GM23338 (cell line): ENCODE measurements at regions not wholly inside any gene's neighbourhood (a gene's known extent, or its start where the extent isn't known, plus 50 kb on each side); places are given as distances from the start of the nearest gene placed in this dataset.

Source experiments
- ATAC-seq: fragments of 200-7000 bp; cut with Tn5 transposase; 3 replicates; pipeline ENCODE4 v1.9.1; 2020
- DNase-seq: peaks from one replicate; pipeline ENCODE4 v3.0.0-alpha.2; 2015; ENCODE audit warnings: low spot score
- H2AFZ ChIP-seq: fragments of 200-600 bp; sonication (generic); 2 replicates; pipeline ENCODE4 v1.8.0; 2016; ENCODE audit warnings: antibody characterized with exemption, mild to moderate bottlenecking, moderate library complexity
- H3F3A ChIP-seq: fragments of 200-600 bp; sonication (generic); replicated peaks from 2 replicates; pipeline ENCODE4 v1.8.0; 2017; ENCODE audit warnings: antibody characterized with exemption, mixed run types, low read depth
- H3K27ac ChIP-seq: fragments of 200-600 bp; sonication (generic); 2 replicates; pipeline ENCODE4 v1.6.1; 2016; ENCODE audit warnings: low read depth
- H3K27me3 ChIP-seq: fragments of 200-600 bp; sonication (generic); 2 replicates; pipeline ENCODE4 v1.8.0; 2016; ENCODE audit warnings: mild to moderate bottlenecking, mixed run types, moderate library complexity; ENCODE audit not compliant: insufficient read depth
- H3K36me3 ChIP-seq: fragments of 200-600 bp; sonication (generic); 2 replicates; pipeline ENCODE4 v1.8.0; 2016; ENCODE audit warnings: mild to moderate bottlenecking; ENCODE audit not compliant: insufficient read depth
- H3K4me1 ChIP-seq: fragments of 200-600 bp; sonication (generic); 2 replicates; pipeline ENCODE4 v1.8.0; 2016; ENCODE audit warnings: mild to moderate bottlenecking, moderate library complexity; ENCODE audit not compliant: insufficient read depth
- H3K4me2 ChIP-seq: fragments of 200-600 bp; sonication (generic); 2 replicates; pipeline ENCODE4 v1.7.1; 2017; ENCODE audit warnings: mixed run types
- H3K4me3 ChIP-seq: fragments of 200-600 bp; sonication (generic); 2 replicates; pipeline ENCODE4 v1.6.1; 2016; ENCODE audit warnings: mixed run types
- H3K79me2 ChIP-seq: fragments of 200-600 bp; sonication (generic); replicated peaks from 2 replicates; pipeline ENCODE4 v1.8.0; 2017; ENCODE audit warnings: mild to moderate bottlenecking; ENCODE audit not compliant: insufficient read depth
- H3K9me2 ChIP-seq: fragments of 200-600 bp; sonication (generic); 2 replicates; pipeline ENCODE4 v1.8.0; 2017; ENCODE audit not compliant: insufficient read depth
- H4K20me1 ChIP-seq: fragments of 200-600 bp; sonication (generic); replicated peaks from 2 replicates; pipeline ENCODE4 v1.8.0; 2017; ENCODE audit warnings: mild to moderate bottlenecking; ENCODE audit not compliant: insufficient read depth
- H3K27ac Mint-ChIP-seq: 2 replicates; pipeline ENCODE4 v1.8.0; 2020; ENCODE audit warnings: inconsistent platforms, mild to moderate bottlenecking, moderate library complexity, mixed read lengths
- H3K27me3 Mint-ChIP-seq: 3 replicates; pipeline ENCODE4 v1.8.0; 2022; ENCODE audit warnings: low read depth, mild to moderate bottlenecking, moderate library complexity, mixed read lengths, inconsistent platforms; ENCODE audit not compliant: insufficient read depth, poor library complexity
- H3K36me3 Mint-ChIP-seq: 3 replicates; pipeline ENCODE4 v1.8.0; 2021; ENCODE audit warnings: low read depth, mild to moderate bottlenecking, inconsistent platforms, moderate library complexity, mixed read lengths
- H3K4me1 Mint-ChIP-seq: 3 replicates; pipeline ENCODE4 v1.8.0; 2020; ENCODE audit warnings: mild to moderate bottlenecking, inconsistent platforms, mixed read lengths
- H3K4me3 Mint-ChIP-seq: 3 replicates; pipeline ENCODE4 v1.8.0; 2021; ENCODE audit warnings: moderate library complexity, mild to moderate bottlenecking, inconsistent platforms, mixed read lengths
- H3K9me3 Mint-ChIP-seq: 3 replicates; pipeline ENCODE4 v1.8.0; 2020; ENCODE audit warnings: moderate library complexity, mild to moderate bottlenecking, inconsistent platforms, mixed read lengths
- CREB1 ChIP-seq: fragments of 250-450 bp; sonication (Bioruptor Pico); IDR thresholded peaks from 2 replicates; pipeline ENCODE4 v1.5.0; 2020; ENCODE audit warnings: low read depth, mild to moderate bottlenecking, moderate library complexity
- CTCF ChIP-seq, 2 experiments: fragments of 200-600 bp in 1 of 2; sonication (generic) in 1 of 2; conservative IDR thresholded peaks; 2 replicates each; pipeline versions ENCODE4 v1.5.1 to v1.6.1; 2016 to 2017; ENCODE audit warnings: antibody characterized with exemption in 2 of 2, low read depth in 2 of 2, mild to moderate bottlenecking in 2 of 2, moderate library complexity in 1 of 2
- EZH2 ChIP-seq: fragments of 200-600 bp; sonication (generic); IDR thresholded peaks from one replicate; pipeline ENCODE4 v1.8.0; 2017; ENCODE audit warnings: antibody characterized with exemption, mild to moderate bottlenecking, low read depth; ENCODE audit not compliant: unreplicated experiment
- EZH2phosphoT487 ChIP-seq: fragments of 200-600 bp; sonication (generic); IDR thresholded peaks from one replicate; pipeline ENCODE4 v1.8.1; 2018; ENCODE audit warnings: antibody characterized with exemption; ENCODE audit not compliant: unreplicated experiment
- JUNB ChIP-seq: IDR thresholded peaks from one replicate; pipeline ENCODE4 v1.6.1; 2016; ENCODE audit warnings: antibody characterized with exemption; ENCODE audit not compliant: unreplicated experiment
- NANOG ChIP-seq: IDR thresholded peaks from 2 replicates; pipeline ENCODE4 v1.6.1; 2016; ENCODE audit warnings: antibody characterized with exemption, borderline replicate concordance
- POLR2AphosphoS5 ChIP-seq: IDR thresholded peaks from 2 replicates; pipeline ENCODE4 v1.6.1; 2016; ENCODE audit warnings: antibody characterized with exemption, low read depth
- STAT1 ChIP-seq: IDR thresholded peaks from one replicate; pipeline ENCODE4 v1.6.1; 2016; ENCODE audit warnings: antibody characterized with exemption; ENCODE audit not compliant: unreplicated experiment
- ZNF114 ChIP-seq: fragments of 250-450 bp; sonication (Bioruptor Pico); IDR thresholded peaks from 2 replicates; pipeline ENCODE4 v1.5.0; 2020; ENCODE audit warnings: mild to moderate bottlenecking, moderate library complexity
- TF ChIP-seq, protein P1 (sequence below): IDR thresholded peaks from one replicate; pipeline ENCODE4 v1.6.1; 2018; ENCODE audit warnings: antibody characterized with exemption; ENCODE audit not compliant: unreplicated experiment
- TF ChIP-seq, protein P2 (sequence below): IDR thresholded peaks from 2 replicates; pipeline ENCODE4 v1.6.1; 2016; ENCODE audit warnings: antibody characterized with exemption

GRCh38 chr17:55587608-55588139 lies 76.4 kb upstream of the SMIM36 start:
- TF ChIP-seq STAT1 (no peak), ZNF114 (CRISPR knock-in tag) (no peak), NANOG (no peak)
- Histone ChIP-seq H4K20me1 (no peaks in the 10 kb centered on the region), H3K27me3 (no peaks in the 10 kb centered on the region), H2AFZ (no peak overlapping the region), H3K9me2 (0 out of 2 replicates have a peak, but pooled peaks cover 5% of the 10 kb centered on the region), H3K36me3 (no peaks in the 10 kb centered on the region), H3K27ac (no peak overlapping the region), H3K79me2 (no peaks in the 10 kb centered on the region), H3K4me3 (no peak overlapping the region), H3K4me1 (no peaks in the 10 kb centered on the region), H3F3A (no peaks in the 10 kb centered on the region), H3K4me2 (no peak overlapping the region)
- Mint-ChIP-seq H3K4me3 (no peak overlapping the region), H3K27me3 (no peaks in the 10 kb centered on the region), H3K4me1 (no peaks in the 10 kb centered on the region), H3K36me3 (no peaks in the 10 kb centered on the region), H3K27ac (no peak overlapping the region), H3K9me3 (no peaks in the 10 kb centered on the region)
- no peak for DNase-seq
- ATAC-seq = no peak

GRCh38 chr17:55585629-55586028 lies 74.4 kb upstream of the SMIM36 start:
- no peak for ATAC-seq
- no peak overlapping the region for H3K27ac ChIP-seq
- no peak overlapping the region for H3K4me3 ChIP-seq
- H3K36me3 ChIP-seq = no peaks in the 10 kb centered on the region
- TF ChIP-seq CTCF (conservative IDR thresholded peaks at IDR 0.05; ENCODE audit: low read depth in 2 of 2) (peak; percentile 9 to 23; a peak in 1 of 4 replicates), ZNF114 (CRISPR knock-in tag) (no peak)
- Mint-ChIP-seq H3K36me3 (no peaks in the 10 kb centered on the region), H3K27me3 (no peaks in the 10 kb centered on the region), H3K9me3 (no peaks in the 10 kb centered on the region), H3K4me3 (no peak overlapping the region), H3K4me1 (no peaks in the 10 kb centered on the region), H3K27ac (no peak overlapping the region)
- H3K27me3 ChIP-seq = no peaks in the 10 kb centered on the region
- no peaks in the 10 kb centered on the region for H3K4me1 ChIP-seq
- DNase-seq = no peak
- no peaks in the 10 kb centered on the region for H3K79me2 ChIP-seq
- no peaks in the 10 kb centered on the region for H4K20me1 ChIP-seq
- no peak overlapping the region for H2AFZ ChIP-seq
- H3K9me2 ChIP-seq = 0 out of 2 replicates have a peak, but pooled peaks cover 5% of the 10 kb centered on the region
- no peak overlapping the region for H3K4me2 ChIP-seq
- H3F3A ChIP-seq = no peaks in the 10 kb centered on the region

GRCh38 chr17:55584861-55585260 lies 73.6 kb upstream of the SMIM36 start:
- H4K20me1 ChIP-seq = no peaks in the 10 kb centered on the region
- Mint-ChIP-seq H3K27ac (no peak overlapping the region), H3K27me3 (no peaks in the 10 kb centered on the region), H3K9me3 (no peaks in the 10 kb centered on the region), H3K4me1 (no peaks in the 10 kb centered on the region), H3K36me3 (no peaks in the 10 kb centered on the region), H3K4me3 (no peak overlapping the region)
- 0 out of 2 replicates have a peak, but pooled peaks cover 5% of the 10 kb centered on the region for H3K9me2 ChIP-seq
- H3K36me3 ChIP-seq = no peaks in the 10 kb centered on the region
- H3K27ac ChIP-seq = no peak overlapping the region
- no peaks in the 10 kb centered on the region for H3K27me3 ChIP-seq
- ATAC-seq (no peak), DNase-seq (no peak)
- no peaks in the 10 kb centered on the region for H3K79me2 ChIP-seq
- H3K4me2 ChIP-seq = no peak overlapping the region
- no peaks in the 10 kb centered on the region for H3K4me1 ChIP-seq
- H3F3A ChIP-seq = no peaks in the 10 kb centered on the region
- H2AFZ ChIP-seq = no peak overlapping the region
- no peak overlapping the region for H3K4me3 ChIP-seq
- no peak for TF ChIP-seq NANOG
- TF ChIP-seq EZH2 = no peak
- TF ChIP-seq STAT1 = no peak
- no peak for TF ChIP-seq EZH2phosphoT487
- TF ChIP-seq, protein P1, sequence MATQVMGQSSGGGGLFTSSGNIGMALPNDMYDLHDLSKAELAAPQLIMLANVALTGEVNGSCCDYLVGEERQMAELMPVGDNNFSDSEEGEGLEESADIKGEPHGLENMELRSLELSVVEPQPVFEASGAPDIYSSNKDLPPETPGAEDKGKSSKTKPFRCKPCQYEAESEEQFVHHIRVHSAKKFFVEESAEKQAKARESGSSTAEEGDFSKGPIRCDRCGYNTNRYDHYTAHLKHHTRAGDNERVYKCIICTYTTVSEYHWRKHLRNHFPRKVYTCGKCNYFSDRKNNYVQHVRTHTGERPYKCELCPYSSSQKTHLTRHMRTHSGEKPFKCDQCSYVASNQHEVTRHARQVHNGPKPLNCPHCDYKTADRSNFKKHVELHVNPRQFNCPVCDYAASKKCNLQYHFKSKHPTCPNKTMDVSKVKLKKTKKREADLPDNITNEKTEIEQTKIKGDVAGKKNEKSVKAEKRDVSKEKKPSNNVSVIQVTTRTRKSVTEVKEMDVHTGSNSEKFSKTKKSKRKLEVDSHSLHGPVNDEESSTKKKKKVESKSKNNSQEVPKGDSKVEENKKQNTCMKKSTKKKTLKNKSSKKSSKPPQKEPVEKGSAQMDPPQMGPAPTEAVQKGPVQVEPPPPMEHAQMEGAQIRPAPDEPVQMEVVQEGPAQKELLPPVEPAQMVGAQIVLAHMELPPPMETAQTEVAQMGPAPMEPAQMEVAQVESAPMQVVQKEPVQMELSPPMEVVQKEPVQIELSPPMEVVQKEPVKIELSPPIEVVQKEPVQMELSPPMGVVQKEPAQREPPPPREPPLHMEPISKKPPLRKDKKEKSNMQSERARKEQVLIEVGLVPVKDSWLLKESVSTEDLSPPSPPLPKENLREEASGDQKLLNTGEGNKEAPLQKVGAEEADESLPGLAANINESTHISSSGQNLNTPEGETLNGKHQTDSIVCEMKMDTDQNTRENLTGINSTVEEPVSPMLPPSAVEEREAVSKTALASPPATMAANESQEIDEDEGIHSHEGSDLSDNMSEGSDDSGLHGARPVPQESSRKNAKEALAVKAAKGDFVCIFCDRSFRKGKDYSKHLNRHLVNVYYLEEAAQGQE = no peak
- TF ChIP-seq ZNF114 (CRISPR knock-in tag) = no peak
- TF ChIP-seq CREB1 (CRISPR knock-in tag) = no peak
- TF ChIP-seq JUNB = no peak
- no peak for TF ChIP-seq CTCF (conservative IDR thresholded peaks at IDR 0.05; ENCODE audit: low read depth in 2 of 2)
- TF ChIP-seq, protein P2, sequence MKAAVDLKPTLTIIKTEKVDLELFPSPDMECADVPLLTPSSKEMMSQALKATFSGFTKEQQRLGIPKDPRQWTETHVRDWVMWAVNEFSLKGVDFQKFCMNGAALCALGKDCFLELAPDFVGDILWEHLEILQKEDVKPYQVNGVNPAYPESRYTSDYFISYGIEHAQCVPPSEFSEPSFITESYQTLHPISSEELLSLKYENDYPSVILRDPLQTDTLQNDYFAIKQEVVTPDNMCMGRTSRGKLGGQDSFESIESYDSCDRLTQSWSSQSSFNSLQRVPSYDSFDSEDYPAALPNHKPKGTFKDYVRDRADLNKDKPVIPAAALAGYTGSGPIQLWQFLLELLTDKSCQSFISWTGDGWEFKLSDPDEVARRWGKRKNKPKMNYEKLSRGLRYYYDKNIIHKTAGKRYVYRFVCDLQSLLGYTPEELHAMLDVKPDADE = no peak
- no peak for TF ChIP-seq POLR2AphosphoS5
